HT-29 (cell line): ENCODE measurements at regions not wholly inside any gene's neighbourhood (a gene's known extent, or its start where the extent isn't known, plus 50 kb on each side); places are given as distances from the start of the nearest gene placed in this dataset.
"Not testable (repeated sequence)": the region's sequence is repeated elsewhere in the genome, so short reads cannot be mapped to it uniquely, and the experiment has no call there.

Source experiments
- DNase-seq: peaks from one replicate; pipeline ENCODE4 v3.0.0-alpha.2; 2015; ENCODE audit warnings: low spot score

DNA sequence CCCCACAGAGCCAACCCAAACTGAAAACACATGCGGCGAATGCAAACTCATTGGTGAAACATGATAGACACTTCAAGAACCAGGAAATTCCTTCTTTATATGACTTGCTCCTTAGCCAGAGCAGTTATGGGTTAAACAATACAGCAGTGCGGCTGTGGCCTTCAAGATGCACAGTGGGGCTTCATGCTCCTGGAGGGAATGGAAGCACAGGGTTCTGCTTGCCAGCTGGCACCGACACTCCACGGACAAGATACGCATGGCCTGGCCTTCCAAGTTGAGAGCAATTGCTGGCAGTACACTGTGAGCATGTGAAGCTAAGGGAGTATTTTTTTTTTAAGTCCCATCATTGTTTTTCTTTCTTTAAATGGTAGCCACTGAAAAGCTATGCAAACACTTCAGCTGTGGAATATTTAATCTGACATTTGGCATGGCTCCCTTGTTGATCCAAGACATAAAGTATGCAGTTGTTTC is 451.6 kb upstream of the CD180 start:
- DNase-seq, result no peak

DNA sequence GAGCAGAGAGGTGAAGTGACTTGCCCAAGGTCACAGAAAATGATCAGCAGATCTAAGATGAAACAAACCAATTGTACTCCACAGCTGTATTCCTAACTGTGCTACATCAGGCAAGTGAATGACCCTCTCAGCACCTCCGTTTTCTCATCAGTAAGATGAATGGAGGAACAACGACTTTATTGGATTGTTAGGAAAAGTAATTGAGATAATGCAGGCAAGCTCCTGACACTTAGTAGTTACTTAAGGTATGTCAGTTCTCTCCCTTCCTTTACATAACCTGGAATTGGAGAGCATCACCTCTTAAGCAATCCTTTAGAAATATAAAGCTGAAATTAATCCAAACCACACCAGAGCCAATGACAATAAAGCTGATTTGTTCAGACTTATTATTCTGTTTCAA is 451.2 kb upstream of the CD180 start:
- no peak for DNase-seq

DNA sequence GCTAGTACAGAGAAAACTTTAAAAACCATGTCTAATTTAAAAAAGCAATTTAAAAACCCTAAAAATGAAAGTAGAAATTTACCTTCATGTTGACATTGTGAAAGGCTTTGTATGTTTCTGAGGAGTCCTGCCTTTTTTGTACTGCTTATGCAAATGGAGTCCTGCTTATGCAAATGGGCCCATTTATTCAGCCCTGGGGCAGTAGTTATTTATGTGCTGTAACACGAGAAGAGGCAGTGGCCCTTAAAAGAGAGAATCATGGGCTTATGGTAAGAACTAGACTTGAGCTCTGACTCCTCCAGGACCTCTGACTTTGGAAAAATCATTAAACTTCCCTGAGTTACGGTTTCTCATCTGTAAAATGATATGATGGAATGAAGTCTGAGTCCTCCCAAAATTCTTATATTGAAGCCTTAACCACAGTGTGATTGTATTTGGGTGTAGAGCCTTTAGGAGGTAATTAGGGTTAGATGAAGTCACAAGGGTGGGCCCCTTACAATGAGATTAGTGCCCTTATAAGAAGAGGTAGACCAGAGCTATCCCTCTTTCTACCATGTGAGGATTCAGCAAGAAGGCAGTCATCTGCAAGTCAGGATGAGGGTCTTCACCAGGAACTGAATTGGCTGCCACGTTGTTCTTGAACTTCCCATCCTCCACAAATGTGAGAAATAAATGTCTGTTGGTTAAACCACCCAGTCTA is 447.8 kb upstream of the CD180 start:
- no peak for DNase-seq

DNA sequence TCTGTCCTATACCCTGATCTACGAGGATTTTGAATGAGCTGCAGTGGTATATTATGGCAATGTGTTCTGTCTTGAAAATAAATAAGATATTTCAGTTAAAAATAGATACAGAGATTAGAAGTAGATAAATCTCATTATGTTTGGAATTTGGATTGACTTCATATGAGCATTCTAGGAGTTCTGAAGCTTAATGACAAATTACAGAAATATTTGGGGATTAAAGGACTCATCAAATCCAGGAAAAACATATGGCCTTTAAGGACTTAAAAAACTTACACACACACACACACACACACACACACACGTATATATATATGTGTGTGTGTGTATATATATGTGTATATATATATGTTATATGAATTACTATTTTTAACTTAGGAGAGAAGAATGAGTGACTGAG is 446.9 kb upstream of the CD180 start:
- no peak for DNase-seq

DNA sequence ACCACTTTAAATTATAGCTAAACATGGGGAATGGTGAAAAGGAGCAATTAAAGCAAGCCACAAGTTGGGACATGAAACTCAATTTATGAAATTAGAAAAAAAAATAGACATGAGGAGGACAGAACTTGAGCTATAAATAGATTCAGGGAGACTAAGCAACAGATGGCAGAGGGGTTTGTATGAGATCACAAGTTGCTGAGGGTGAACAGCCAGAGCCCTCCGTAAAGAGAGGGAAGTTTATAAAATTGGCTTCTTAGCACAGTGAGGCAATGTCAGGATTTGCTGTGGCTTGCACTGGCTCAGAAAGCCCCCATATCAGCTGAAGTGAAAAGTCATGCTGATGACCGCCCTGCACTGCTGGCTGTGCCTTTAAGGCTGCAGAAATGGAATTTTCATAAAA is 443.4 kb upstream of the CD180 start:
- no peak for DNase-seq

DNA sequence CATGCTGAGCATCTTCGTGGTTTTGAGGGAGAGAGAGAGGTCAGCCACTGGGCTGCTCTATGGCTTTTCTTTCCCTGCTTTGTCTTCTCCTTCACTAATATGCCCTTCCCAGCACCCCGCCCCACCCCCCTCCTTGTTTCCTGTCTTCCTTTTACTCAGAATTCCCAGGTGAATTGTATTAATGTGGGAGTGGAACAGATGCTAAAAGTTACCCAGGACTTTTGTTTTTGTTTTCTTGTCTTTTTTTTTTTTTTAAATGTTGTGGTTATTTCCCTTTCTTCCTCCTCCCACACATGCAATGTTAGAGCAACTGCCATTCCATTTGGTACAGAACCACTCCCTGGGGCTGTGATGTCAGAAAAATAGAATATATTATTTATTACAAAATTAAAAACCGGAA is 442.7 kb upstream of the CD180 start:
- no peak for DNase-seq

DNA sequence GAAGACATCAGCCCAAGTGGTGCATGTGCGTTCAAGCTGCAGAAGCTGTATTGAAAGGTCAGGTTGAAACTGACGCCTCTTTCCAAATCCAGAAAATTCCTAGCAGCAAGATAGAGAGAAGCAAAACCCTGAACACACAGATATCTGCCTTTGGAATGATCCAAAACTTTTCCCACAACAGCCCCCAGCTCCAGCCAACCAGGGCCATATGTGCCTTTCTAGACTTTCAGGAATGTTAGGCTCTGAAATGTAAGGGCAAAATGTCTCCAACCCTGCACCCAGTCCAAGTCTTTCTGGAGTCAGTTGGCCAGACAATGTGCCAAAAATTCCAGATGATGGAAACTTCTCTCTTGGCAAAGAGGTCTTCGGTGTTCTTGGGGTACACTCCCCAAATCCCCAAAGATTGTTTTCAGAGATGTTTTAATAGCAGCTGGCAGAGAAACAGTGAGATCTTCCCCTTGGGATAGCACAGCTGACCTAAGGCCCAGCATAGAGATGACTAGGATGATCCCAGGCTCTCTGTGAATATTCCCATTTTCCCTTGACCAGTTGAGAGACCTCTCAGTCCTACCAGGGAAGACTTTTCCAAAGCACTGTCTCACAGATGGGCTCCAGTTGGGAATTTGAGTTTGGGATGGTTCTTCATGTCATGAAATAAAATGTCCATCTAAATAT is 440.4 kb upstream of the CD180 start:
- DNase-seq, result no peak

DNA sequence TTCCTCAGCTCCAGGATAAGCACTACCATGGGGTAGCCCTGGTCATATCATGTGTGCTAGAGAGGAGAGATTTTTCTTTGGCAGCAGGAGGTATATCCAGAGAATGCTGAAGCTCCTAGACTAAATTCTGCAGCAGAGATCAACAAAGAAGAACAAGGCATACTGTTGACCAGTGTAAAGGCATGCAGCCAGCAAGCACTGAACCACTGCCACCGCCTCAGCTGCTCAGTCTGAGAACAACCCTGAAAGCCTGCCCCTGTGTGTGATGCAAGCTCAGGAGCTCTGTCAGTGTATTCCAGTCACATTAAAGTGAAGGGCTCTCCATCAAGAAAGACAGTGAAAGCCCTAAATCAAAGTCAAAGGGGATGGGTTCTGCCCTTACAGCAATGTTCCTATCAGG is 439.5 kb upstream of the CD180 start:
- no peak for DNase-seq

DNA sequence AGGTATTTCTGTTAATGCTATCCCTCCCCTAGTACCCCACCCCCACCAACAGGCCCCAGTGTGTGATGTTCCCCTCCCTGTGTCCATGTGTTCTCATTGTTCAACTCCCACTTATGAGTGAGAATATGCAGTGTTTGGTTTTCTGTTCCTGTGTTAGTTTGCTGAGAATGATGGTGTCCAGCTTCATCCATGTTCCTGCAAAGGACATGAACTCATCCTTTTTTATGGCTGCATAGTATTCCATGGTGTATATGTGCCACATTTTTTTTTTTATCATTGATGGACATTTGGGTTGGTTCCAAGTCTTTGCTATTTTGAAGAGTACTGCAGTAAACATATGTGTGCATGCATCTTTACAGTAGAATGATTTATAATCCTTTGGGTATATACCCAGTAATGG is 430.5 kb upstream of the CD180 start:
- DNase-seq, result not testable (repeated sequence)

DNA sequence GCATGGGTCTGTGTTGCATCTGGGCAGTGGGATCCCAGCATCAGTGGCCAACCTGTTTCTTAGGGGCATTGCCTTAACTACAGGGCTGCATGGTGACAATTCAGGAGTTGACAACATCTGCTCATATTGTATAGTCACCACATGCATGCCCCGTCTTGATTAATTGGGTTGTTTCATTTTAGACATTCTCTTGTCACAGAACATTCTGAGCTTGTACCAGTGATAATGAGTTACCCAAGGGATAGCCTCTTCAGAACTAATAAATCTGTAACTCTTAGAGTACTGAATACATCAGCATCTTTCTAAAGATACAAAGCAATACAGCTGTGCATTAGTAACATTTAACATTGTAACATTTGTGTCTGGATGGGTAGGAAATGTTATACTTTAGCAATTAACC is 426.5 kb upstream of the CD180 start:
- DNase-seq, result no peak

DNA sequence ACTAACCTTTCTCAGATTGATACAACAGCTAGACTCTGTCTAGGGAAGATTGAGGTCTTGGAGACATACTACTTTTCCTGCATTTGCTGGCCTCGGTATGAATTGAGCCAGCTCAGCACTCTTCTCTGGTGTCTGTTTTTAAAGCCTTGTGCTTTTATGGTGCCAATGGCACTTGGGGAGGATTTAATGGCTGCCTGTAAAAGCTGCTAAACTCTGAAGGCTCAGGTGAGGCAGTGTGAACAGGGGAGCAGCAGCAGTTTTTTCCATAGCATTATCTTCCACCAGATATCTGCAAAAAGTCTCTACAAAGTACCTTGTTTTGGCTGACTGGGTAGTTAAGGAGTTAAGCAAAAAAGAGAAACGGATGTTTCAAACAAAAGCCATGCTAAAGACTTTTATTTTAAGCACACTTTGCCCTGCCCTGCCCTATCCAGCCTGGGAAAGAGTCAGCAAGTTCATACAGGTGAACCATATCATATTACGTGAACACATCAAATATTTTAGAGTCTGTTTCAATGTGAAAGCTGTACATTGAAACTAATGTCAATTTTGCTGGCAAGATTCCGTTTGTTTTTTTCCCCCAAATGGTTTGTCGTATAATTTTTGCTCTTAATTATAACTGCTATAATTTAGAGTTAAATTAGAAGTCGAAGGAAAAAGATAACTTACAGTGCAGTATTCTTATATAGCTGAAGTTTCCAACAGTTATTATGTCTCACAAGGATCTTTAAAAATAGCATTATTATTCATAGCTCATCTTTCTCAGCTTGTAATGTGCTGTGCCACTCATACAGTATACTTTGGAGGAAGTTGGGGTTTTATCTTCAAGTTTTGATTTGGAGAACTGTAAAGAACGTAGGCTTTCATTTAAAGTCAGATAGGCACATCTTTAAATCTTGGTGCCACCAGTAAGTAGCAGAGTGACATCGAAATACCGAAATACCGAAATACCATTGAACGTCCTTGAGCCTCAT is 424.1 kb upstream of the CD180 start:
- no peak for DNase-seq

DNA sequence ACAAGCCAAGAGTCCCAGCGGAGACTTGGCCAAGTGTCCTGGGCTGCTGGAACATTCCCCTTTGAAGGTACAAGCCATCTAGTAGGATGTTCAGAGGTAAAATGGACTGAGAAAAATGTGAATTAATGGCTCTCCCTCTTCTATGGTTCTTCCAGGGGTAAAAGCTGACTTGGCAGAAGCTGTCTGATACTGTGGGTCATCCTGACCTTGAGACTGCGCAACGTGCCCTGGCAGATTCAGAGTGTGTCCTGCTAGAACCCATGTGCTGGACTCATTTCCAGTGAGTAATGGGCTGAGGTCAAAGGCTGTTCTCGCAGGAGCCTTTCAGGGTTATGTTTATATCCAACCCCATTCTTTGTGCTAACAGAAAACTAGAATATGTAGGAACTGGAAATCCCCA is 423.0 kb upstream of the CD180 start:
- DNase-seq, result no peak

DNA sequence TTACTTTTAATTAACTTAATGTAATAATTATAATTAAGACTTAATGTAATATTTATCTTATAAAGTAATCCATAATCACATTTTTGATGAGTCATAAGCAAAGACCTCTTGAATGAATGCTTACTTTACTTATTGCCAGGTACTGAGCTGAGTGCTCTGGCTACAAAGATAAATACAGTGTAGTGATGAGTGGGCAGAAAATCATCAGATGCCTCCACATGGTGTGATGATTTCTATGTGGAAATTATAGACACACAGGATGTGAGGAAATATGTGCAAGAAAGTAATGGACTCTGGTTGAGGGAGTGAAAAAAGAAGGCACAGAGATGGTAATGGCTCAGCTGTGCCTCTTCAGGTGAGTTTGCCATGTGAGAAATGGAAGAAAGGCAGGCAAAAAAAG is 422.6 kb upstream of the CD180 start:
- DNase-seq, result no peak

DNA sequence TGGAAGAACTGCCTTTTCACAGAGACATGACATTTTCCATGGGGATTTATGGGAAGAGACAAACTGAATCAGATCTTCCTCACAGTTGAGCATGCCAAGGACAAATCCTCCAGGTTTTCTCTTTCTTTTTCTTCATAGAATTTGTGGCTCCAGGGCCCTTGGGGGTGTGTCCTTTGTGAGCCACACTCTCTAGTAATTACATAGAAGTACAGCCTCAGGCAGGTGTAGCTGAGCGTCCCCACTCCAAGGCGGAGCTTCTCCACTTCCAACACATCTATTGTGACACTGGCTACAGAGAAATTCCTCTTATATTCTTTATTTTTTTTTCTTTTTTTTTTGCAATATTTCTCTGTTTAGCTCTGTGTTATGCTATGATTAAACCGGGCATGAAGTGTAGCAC is 420.5 kb upstream of the CD180 start:
- DNase-seq, result no peak

DNA sequence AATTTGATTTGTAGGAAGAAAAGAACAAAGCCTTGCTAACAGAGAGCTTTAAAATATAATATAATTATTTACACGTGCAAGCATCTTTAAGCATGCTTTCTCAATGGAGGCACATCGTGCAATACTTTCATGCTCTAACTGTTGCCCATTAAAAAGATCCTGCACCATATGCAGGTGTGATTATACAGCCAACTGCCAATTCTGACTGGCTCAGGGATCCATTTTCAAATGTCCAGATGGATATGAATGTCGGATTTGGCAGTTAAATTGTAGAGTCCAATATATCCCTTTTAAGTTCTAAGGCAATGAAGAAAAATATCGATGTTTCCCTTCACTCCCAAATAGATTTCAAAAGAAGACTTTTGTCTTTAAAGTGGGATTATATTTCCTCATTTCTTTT is 416.4 kb upstream of the CD180 start:
- no peak for DNase-seq

DNA sequence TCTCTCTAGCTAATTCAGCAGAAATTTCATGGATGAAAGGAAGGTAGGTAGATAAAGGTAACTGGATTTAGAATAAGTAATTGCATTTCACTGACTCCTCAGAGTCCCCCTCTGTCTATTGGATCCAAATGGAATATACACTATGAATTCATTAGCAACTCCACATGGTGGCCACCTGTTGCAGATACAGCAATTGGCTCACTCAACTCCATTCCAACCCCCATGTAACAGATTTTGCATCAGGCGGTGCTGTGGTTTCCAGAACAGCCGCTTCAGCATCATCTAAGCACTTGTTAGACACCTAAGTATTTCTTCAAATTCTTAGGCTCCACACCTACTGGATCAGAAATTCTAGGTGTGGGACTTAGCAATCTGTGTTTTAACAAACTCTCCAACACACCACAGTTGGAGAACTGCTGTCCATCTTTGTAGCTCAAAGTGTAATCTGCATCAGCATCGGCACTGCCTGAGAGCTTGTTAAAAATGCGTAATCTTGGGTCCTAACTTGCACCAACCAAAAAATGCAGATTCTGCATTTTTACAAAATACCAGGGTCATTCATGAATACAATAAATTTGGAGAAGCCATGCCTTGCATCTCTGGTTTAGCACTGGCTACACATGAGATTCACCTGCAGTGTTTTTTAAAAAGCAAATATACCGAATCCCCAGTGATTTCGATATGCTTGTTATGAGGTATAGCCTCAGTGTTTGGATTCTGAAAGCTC is 413.8 kb upstream of the CD180 start:
- no peak for DNase-seq

DNA sequence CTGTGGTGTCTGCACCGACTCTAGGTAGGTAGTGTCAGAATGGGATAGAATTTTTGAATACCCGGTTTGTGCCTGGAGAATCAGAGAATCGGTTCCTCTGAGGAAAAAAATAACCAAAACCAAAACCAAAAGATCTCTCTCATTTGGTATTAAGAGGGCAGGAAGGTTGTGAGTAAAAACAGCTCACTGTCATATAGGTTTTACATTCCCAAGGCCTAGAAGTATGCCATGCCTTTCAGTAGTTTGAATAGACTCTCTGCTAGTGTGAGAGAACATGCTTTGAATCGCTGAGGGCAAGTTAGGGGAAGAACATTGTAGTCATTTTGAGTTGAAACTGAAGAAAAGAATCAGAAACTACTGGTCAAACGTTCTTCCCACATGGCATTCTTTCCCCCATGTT is 411.4 kb upstream of the CD180 start:
- DNase-seq, result no peak

DNA sequence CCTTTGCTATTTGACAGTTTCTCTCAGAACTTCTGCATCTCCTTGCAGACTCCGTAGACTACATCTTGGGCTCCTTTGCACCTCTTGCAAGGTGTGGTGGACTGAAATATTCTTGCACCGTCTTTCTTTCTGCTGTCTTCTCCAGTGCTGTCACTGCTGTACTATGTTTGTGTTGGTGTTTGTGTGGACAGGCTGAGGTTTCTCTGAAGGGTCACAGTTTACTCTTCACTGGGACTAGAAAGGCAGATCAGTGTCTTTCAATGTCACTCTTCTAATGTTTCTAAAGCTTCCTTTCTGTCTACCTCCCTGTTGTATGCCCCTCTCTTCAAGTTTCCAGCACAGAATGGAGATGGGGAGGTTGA is 410.0 kb upstream of the CD180 start:
- DNase-seq, result no peak

DNA sequence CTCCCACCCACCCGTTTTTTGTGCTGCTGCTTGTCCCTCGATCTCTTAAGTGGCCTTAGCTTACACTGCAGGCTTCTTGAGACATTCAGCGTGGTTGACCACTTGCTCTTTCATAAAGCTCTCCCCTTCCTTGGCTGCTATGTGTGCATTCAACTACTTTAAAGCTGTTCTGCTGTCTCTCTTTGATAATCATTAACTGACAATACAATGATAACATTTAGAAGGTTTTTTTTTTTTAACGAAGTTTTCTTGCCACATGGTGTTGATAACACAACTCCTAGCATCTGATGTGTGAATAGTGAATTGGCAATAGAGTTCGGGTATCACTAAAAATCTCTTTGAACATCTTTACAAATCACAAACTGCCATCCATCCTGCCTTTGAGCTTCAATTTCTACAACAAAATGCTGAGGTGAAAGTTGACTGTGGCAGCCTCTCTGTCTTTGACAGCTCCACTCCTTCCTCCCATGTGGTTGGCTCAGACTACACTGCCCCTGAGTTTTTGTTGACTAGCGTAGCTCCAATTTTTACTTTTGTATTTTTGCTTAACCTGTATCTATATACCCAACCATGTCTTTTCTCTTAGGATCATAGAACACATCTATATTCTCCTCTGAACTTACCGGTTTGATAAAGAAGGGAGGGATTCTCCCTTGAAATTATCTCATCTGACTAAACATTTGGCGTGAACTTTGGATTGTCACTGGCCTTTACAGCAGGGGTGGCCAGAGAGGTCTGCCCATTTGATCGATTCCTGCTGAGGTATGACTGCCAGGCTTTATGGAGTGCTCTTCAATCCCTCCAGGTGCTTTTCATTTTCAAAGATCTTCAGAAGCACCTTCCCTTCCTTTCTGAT is 409.4 kb upstream of the CD180 start:
- no peak for DNase-seq

DNA sequence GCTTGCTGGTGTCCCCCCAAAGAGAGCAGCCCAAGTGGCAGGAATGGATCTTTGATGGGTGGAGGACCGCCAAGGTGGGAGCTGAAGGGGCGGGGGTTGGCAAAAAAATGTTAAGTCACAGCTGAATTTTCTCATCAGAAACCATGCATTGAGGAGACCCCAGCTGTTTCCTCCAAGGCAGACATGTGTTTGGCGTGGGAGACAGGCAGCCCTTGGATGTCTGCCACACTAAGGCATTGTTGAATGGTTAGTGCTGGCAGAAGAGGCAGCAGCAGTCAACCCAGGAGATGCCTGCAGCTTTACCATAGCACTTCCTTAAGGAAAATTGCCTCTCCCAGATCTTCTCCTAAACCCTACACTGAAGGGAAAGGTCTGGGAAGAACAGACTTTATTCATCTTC is 394.9 kb upstream of the CD180 start:
- DNase-seq, result no peak

DNA sequence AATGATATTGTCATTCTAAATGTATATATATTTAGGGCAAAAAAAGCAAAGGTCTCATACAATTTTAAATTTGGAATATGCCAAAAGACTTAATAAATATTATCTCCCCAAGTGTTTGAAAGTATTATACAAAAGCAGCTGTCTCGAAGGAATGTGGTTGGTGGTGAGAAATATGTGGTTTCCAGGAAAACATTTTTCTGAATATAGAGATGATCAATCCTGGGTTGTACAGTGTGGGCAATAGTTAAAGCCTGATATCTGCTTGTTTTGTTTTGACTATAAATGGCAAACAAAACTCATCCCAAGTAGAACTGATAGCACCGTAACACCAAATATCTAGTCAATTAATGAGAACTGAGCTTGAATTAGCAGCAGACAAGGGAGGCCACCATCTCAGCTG is 391.8 kb upstream of the CD180 start:
- no peak for DNase-seq
